NCI-H1436 (cell line): ENCODE measurements at regions not wholly inside any gene's neighbourhood (a gene's known extent, or its start where the extent isn't known, plus 50 kb on each side); places are given as distances from the start of the nearest gene placed in this dataset.

Source experiments
- DNase-seq: peaks from one replicate; lab custom pipeline; 2025; lab: John Stamatoyannopoulos, UW

GRCh38 chr7:136174477-136175125 is 197.4 kb upstream of the MTPN start:
- DNase-seq, result no peak

DNA sequence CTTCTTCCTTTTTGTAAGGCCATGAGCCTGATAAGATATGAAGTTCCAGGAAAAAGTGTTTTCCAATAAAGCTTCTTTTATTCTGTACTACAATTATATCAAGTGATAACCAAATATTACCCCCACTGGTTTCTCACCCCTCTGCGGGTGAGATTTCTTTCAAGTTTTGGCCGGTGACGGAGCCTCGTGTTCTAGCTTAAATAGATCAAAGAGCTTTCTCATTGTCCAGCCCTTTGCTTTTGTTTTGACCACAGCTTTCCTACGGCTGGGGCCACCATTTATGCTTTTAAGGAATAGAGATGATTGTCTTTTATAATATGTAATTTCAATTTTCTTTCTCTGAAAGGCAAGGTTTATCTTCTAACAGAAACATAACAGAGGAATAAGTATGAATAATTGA is 196.7 kb upstream of the MTPN start:
- DNase-seq, result no peak

DNA sequence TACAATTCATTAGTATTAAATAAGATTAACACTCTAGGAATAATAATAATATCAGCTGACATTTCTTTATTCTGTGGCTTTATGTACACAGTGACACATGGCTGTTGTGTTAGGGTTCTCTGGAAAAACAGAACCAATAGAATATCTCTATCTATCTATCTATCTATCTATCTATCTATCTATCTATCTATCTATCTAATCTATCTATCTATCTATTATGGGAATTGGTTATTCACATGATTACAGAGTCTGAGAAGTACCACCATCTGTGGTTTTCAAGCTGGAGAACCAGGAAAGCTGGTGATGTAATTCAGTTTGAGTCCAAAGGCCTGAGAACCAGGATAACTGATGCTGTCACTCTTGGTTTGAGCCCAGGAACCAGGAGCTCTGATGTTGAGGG is 194.1 kb upstream of the MTPN start:
- no peak for DNase-seq

GRCh38 chr7:136168821-136169220 is 191.7 kb upstream of the MTPN start:
- no peak for DNase-seq

- no peak for DNase-seq
These were observed 190.8 kb upstream of the MTPN start for GRCh38 chr7:136167991-136168390.

DNA sequence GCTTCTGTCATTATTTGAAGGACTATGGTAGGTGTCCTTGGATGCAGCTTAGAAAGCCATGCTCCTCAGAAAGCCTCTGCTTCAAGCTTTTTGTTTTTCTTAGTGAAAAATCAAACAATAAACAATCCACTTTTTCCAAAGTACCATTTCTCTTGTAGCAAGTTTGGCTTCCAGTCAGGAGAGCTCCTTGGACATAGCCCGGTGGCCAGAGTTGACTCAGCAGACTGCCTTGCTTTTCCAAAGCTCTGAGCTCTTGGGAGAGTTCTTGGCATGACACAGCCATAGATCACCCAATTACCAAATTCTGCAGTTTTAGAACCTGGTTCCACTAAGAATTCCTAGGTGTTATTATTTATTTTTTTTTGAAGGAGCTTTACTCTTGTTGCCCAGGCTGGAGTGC is 189.4 kb upstream of the MTPN start:
- no peak for DNase-seq

- DNase-seq, result no peak
These were observed 186.2 kb upstream of the MTPN start for GRCh38 chr7:136163340-136163801.

GRCh38 chr7:136150311-136150710 is 173.2 kb upstream of the MTPN start:
- DNase-seq, result no peak

DNA sequence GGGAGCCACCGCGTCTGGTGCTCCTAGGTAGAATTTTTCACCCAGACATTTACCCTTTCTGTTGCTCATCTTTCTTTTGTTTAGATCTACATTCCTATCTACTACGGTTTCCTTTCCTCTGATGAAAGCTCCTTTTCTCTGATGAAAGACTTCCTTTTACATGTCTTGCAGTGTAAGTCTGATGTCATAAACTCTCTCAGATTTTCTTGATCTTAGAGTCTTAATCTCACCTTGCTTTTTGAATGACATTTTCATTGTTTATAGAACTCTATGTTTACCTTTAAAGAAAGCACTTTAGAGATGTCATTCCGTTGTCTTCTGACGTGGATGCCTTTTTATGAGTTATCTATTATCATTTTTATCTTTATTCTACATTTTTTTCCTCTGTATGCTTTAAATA is 171.8 kb upstream of the MTPN start:
- DNase-seq, result no peak

DNA sequence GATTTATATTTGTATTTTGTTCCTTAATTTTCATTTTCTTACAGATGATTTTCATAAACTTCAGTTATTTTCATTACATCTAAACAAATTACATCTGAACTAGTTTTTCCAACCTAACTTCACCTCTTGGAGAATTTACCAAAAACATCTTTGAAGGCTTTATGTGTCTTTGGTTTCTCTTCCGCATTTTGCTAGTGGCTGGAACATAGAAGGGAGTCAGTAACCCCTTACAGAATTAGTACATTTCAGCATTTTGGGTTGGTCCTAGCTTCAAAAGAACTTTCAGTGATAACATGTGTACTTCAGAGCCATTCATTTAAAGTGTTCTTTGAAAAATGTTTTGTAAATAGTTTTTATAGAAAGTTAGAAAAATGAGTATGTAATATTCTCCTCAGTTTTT is 169.8 kb upstream of the MTPN start:
- no peak for DNase-seq

DNA sequence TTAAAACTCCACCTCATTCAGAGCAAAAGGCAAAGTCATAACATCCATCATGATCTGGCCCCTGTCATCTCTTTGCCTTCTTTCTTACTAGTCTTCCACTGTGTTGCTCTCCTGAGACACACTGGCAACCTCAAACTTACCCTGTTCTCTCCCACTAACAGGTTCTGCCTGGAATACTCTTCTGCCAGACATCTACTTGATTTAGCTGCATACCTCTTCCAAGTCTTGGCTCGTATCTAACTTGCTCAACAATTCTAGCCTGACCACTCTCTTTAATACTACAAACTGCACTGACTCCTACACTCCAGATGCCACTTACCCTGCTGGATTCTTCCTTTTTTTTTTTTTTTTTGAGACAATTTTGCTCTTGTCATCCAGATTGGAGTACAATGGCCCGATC is 167.0 kb upstream of the MTPN start:
- no peak for DNase-seq

DNA sequence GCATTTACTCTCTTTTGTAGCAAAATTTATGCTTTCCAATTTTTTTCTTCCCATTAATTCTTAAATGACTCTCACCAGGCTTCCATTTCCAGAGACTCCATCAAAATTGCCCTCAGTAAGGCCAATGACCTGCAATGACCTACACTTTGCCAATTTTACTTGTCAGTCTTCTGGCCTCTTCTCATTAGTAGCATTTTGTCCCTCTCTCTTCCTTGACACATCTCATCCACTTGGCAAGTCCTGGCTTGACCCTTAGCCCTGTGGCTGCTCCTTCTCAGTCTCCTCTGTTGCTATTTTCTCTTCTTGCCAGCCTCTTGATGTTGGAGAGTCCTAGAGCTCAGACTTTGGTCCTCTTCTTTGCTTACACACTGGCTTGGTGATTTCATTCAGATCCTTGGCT is 166.1 kb upstream of the MTPN start:
- no peak for DNase-seq

DNA sequence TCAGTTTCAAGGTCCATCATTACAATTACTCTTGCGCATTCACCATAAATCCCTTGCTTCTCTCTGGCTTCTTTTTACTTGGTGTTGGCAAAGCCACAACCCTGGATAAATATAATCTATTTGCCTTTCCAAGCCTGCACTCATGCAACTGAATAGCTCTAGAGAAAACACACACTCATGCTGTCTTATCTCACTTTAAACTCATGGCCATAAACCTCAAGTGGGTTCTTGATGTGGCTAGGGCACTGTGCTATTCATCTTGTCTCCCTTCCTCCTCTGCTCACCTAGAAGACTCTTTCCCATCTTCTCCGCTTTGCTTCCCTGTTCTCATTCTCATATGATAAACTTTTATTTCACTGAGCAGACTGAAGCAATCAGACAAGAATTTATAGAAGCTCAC is 165.4 kb upstream of the MTPN start:
- no peak for DNase-seq

- DNase-seq, result no peak
These were observed 163.3 kb upstream of the MTPN start for GRCh38 chr7:136140469-136140868.

- no peak for DNase-seq
These were observed 162.3 kb upstream of the MTPN start for GRCh38 chr7:136139417-136139816.

- DNase-seq, result no peak
These were observed 161.8 kb upstream of the MTPN start for GRCh38 chr7:136138991-136139390.

- no peak for DNase-seq
These were observed 159.8 kb upstream of the MTPN start for GRCh38 chr7:136136906-136137454.

GRCh38 chr7:136134503-136134902 is 157.3 kb upstream of the MTPN start:
- no peak for DNase-seq

DNA sequence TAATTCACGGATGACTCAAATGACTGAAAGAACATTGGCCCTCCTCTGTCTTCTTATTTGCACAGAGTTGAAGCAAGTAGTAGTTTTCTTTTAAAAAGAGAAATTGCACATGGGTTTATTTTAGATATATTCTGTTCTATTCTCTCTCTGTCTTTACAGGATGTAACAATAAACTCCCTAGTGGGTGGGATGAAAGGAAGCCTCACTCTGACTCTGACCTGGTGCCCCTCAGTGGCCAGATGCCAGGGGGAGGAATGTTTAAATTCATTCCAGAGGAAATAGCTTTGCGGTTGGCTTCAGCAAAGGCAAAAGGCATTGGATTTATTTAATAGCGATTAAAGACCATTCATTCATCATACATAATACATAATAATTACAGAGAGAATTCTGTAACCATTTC is 156.4 kb upstream of the MTPN start:
- no peak for DNase-seq

DNA sequence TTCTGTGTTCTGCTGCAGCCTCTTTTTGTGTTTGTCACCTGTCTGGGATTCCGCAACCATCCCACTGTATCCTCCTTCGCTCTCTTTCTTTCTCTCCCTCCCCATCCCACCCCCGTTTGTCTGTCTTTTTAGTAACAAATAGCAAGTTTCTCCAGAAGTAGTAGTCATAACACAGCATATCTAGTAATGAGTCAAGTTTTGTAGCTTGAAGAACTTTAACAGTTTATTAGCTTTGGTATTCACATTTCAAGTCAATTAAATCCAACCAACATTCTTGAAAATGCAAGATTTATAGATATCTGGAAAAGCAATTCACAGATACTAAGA is 154.1 kb upstream of the MTPN start:
- no peak for DNase-seq

DNA sequence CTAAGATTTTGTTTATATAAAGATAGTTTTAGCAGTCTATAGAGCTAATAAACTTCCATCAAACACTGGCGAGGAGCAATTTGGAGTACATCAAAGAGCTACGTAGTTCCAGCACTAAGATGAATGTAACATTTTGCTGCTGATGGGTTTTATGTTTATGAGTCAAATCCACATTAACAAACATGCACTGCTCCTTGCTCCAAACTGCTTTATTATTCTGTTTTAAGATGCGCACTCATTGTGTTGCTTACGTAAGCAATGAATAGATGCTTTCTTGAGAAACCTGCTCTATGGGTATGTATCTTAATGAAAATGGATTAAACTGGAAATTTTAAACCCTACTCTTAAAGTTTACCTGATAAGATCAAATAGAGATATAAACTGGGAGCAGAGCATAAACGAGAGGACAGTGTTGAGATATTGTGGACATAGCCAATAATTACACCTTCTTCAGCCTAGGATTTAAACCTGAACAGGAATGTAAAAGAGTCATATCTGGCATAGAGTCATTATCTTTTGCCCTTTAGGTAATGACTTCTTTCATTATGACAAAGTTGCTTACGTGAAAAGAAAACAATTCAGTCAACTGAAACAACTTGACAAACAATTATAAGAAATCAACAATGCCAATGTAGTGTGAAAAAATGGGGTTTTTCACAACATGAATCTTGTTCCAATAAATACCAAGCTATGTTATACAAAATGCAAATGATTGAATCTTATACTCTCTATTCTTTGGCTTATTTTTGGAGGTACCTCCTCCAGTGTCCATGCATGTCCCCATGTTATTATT is 153.5 kb upstream of the MTPN start:
- no peak for DNase-seq

DNA sequence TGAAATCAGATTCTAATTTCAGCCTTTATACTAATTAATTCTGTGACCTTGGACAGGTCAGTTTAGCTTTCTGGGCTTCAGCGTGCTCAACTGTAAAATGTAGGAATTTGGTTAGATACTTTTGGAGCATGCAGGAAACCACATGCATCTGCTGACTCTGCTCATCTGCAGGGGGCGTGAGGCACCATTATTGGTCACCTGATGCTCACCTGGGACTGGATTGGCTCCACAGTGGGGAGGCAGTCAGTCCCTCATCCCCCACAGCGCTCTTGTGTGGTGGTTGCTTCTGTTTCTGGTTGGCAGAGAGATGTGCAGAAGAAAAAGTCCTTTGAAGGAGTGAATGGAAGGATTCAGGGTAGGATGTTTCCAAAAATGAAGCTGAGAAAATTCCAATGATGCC is 150.9 kb upstream of the MTPN start:
- no peak for DNase-seq

- no peak for DNase-seq
These were observed 146.2 kb upstream of the MTPN start for GRCh38 chr7:136123352-136123751.

- DNase-seq, result no peak
These were observed 144.9 kb upstream of the MTPN start for GRCh38 chr7:136122026-136122425.
